Renal pelvis (tissue), 1 donor: ENCODE measurements at regions not wholly inside any gene's neighbourhood (a gene's known extent, or its start where the extent isn't known, plus 50 kb on each side); places are given as distances from the start of the nearest gene placed in this dataset.
"Not testable (repeated sequence)": the region's sequence is repeated elsewhere in the genome, so short reads cannot be mapped to it uniquely, and the experiment has no call there.

Source experiments
- DNase-seq: peaks from one replicate; pipeline ENCODE4 v3.0.0-alpha.2; 2013

DNA sequence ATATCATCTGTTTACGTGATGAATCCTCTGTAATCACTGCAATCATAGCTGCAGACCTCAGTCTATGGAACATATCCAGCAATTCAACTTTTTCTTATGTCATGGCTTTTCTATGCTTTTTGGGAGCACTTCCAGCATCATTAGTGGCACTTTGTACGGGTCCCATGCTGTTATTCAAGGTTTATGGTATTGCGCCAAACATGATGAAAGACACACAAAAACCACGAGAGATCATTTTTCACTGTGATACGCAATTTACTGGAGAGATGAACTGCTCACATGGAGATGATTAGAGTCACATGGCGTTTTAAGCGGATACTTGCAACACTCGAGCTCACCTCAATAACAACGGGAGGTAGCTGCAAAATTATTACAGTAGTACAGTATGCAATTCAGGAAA, 2101.7 kb upstream of the PCDH20 start:
- no peak for DNase-seq

DNA sequence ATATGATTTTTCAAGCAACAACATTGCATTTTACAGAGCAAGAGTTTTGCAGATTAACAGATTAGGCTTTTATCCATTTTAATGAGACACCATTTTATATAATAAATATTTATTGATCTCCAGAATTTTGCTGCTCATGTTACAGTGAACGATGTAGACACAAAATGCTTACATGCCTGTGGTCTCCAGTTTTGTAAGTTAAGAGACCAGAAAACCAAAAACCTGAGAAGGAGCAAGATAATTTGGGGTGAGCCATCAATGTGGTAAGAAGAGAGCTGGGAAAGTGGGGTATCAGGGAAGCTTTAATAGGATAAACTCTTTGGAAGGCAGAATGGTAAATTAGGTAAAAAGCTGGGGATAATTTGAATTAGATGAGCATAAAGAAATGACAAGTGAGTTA, 2100.5 kb upstream of the PCDH20 start:
- no peak for DNase-seq

- no peak for DNase-seq
These were observed 2099.2 kb upstream of the PCDH20 start for GRCh38 chr13:63514886-63515285.

- DNase-seq = no peak
These were observed 2096.4 kb upstream of the PCDH20 start for GRCh38 chr13:63512095-63512494.

GRCh38 chr13:63501702-63502101, 2086.1 kb upstream of the PCDH20 start:
- no peak for DNase-seq

DNA sequence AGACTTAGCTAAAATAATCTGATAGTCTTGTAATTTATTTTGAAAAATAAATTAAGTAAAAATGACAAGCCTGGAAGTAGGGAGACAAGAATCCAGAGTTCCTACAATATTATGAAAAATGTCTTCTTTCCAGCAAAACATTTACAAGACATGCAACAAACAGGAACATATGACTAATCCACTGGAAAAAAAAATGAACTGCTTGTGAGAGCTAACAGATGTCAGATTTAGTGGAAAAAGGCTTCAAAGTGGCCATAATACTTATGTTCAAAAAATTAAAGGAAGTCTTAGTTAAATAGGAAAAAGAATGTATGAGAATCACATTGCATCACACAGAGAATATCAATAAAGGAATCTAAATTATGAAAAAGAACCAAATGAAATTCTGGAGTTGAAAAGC, 2082.0 kb upstream of the PCDH20 start:
- no peak for DNase-seq

DNA sequence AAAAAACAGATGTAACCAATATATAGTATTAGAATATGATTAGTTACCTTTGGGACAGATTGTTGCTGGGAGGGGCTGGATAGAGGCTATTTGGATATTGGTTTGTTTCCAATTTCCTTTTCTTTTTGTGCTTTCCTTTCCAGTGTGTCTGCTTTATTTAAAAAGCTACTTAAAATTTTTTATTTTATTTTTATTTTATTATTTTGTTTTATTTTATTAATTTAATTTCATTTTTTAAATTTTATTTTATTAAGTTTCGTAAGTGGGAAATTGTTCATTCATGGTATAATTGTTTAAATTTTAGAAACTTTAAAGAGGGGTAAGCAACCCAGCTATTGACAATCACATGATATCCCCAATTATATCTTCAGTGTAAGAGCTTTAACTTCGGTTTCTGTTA, 2077.0 kb upstream of the PCDH20 start:
- DNase-seq = no peak

- DNase-seq = no peak
These were observed 2074.5 kb upstream of the PCDH20 start for GRCh38 chr13:63490149-63490548.

GRCh38 chr13:63481334-63481733, 2065.7 kb upstream of the PCDH20 start:
- peak; percentile 4 for DNase-seq

DNA sequence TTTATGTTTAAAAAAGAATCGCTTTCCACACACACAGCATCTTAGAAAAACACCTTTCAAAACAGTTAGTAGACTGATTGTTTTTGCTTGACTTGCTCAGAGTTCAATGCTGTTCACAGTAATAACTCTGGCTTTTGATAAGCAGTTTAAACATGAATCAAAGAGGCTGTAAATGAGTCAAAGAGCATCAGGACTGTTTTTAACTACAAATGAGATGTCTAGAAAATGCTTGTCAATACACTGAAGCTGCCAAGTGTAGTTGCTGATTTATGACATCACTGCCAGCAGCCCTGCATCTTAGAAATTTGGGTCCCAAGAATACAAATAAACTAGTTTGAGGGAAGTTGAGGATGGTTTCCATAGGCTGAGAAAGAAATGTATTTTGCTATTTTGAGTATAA, 2057.1 kb upstream of the PCDH20 start:
- no peak for DNase-seq

DNA sequence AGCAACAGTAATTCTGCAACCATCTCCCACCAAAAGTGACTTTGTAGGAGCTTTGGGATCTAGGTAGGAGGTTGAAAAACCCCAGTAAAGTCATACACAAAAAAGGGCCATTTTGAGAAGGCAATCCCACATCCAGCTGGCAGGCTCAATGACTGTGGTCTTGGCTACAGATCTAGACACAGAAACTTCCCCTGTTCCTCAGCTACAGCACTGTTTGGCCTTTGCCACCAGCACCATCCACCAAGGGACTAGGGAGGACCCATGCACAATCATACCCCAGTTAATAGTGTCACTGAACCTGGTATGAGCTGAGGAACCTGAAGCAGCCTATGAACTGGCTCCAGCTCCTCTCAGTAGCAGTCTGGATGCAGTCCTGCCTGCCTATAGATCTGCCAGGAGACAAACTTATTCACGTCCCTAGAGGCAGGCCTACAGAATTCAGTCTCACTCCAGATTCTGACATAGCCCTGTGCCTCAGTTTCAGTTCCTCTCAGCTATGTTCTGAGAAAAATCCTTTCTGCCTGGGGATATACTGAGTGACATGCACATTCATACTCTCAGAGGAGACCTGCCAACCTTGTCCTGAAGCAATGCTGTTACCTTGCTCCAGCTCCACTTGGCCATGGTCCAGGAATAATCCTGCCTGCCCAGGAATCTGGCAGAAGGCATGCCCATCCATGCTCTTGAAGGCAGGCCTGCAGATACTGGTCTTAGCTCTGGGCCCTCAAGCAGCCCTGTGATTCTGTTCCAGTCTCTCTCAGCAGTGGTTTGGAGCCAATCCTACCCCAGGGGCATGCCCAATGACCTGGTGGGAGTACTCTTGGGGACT, 2048.3 kb upstream of the PCDH20 start:
- DNase-seq = no peak

GRCh38 chr13:63460462-63461090, 2044.9 kb upstream of the PCDH20 start:
- no peak for DNase-seq

GRCh38 chr13:63457186-63457585, 2041.5 kb upstream of the PCDH20 start:
- DNase-seq = no peak

GRCh38 chr13:63455938-63456337, 2040.3 kb upstream of the PCDH20 start:
- no peak for DNase-seq

DNA sequence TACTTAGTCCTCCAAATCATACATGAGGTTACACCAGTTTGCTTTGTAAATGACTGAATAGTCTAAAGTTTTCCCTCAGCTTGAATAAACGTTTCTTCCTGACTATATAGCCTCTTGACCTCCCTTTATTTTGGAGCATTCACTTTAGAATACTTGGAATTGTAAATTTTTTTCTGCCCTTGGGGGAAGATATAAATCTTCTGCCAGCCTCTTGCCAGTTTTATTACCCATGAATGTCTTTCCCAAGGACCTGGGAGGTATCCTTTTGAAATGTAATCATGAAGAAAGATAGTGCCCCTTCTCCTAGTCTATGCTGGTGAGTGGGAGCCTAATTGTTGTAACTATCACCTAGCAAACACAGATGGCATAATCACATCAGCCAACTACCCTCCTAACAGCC, 2033.9 kb upstream of the PCDH20 start:
- DNase-seq = peak; percentile 58

DNA sequence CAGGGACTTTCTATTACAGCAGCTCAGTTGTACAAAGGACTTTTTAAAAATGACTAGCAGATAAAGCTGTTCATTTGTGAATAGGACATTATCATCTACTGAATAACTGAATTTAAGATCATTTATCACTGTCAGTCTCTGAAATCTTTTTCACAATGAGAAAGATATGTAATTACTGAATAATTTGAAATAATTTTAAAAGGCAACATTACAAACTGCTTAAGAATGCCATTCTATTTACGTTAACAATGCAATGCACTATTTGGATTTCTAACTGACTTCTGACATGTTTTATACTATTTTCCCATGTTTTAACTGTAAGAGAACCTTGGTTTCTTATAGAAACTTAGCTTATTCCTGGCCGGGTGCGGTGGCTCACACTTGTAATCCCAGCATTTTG, 2033.0 kb upstream of the PCDH20 start:
- DNase-seq = no peak

- no peak for DNase-seq
These were observed 2030.7 kb upstream of the PCDH20 start for GRCh38 chr13:63446329-63446728.

- DNase-seq = not testable (repeated sequence)
These were observed 2028.6 kb upstream of the PCDH20 start for GRCh38 chr13:63444225-63444624.

GRCh38 chr13:63438951-63439350, 2023.3 kb upstream of the PCDH20 start:
- no peak for DNase-seq

DNA sequence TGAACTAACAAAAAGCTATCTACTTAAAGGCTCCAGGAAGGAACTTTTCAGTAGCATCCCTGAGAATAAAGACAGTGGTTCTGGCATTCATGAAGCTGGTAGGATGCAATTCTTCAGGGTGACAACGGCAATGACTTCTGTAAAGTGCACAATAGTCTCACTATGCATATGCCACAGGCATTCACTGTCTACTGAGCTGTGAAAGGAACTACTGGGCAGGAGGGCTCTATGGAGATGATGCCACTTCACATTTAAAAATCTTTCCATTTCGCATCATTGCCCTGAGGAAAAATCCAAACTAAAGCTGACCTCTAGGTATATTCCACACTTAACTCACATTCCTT, 2020.6 kb upstream of the PCDH20 start:
- DNase-seq = no peak

- no peak for DNase-seq
These were observed 2020.1 kb upstream of the PCDH20 start for GRCh38 chr13:63435667-63436324.

DNA sequence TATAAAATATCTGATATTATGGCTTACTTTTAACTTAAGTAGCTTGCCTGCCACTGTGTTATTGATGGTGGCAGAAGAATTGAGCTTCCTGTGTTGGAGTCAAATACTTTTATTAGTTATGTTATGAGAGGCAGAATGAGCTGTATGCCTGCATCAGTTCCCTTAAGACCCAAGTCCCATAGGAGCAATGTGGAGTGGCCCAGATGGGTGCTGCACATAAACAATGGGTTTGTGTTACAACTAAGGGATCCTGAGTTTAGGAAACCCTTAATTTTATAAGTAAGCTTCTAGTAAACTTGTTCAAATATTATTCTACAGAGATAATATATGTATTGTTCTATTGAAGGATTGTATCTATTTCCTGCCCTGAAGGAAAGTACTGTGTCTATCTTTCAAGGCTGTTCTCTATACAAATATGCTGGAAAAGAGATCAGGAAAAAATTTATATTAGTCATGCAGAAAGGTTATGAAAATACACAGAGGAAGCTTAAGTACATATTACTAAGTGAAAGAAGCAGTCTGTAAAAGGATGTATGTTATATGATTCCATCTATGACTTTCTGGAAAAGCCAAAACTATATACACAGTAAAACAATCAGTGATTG, 2018.0 kb upstream of the PCDH20 start:
- no peak for DNase-seq

GRCh38 chr13:63427170-63427569, 2011.5 kb upstream of the PCDH20 start:
- no peak for DNase-seq
